Loucy (cell line): ENCODE measurements at regions not wholly inside any gene's neighbourhood (a gene's known extent, or its start where the extent isn't known, plus 50 kb on each side); places are given as distances from the start of the nearest gene placed in this dataset.

ENCODE experiments used
- H2AFZ ChIP-seq: fragments of 200-600 bp; sonication (generic); 2 replicates; pipeline ENCODE4 v1.6.0; 2016; ENCODE audit warnings: antibody characterized with exemption, mild to moderate bottlenecking, low read length, moderate library complexity
- H3F3A ChIP-seq: fragments of 200-600 bp; 2 replicates; pipeline ENCODE4 v1.6.0; 2016; ENCODE audit warnings: antibody characterized with exemption, low read depth, mild to moderate bottlenecking
- H3K27me3 ChIP-seq: fragments of 200-600 bp; sonication (generic); 2 replicates; pipeline ENCODE4 v1.6.1; 2014; ENCODE audit warnings: low read length, mild to moderate bottlenecking; ENCODE audit not compliant: insufficient read depth, poor library complexity, severe bottlenecking
- H3K36me3 ChIP-seq: fragments of 200-600 bp; sonication (generic); 2 replicates; pipeline ENCODE4 v1.6.1; 2016; ENCODE audit warnings: low read length; ENCODE audit not compliant: insufficient read depth
- H3K4me1 ChIP-seq: fragments of 200-600 bp; sonication (generic); 2 replicates; pipeline ENCODE4 v1.5.1; 2014; ENCODE audit warnings: low read length, mild to moderate bottlenecking; ENCODE audit not compliant: insufficient read depth, poor library complexity, severe bottlenecking
- H3K4me2 ChIP-seq: fragments of 200-600 bp; sonication (generic); 2 replicates; pipeline ENCODE4 v1.6.0; 2014; ENCODE audit warnings: antibody characterized with exemption, low read length, low read depth, mild to moderate bottlenecking; ENCODE audit not compliant: poor library complexity, severe bottlenecking
- H3K4me3 ChIP-seq: fragments of 200-600 bp; sonication (generic); 2 replicates; pipeline ENCODE4 v1.5.1; 2014; ENCODE audit warnings: low read length, mild to moderate bottlenecking, mixed read lengths; ENCODE audit not compliant: poor library complexity, severe bottlenecking
- H3K79me2 ChIP-seq: fragments of 200-600 bp; sonication (generic); 2 replicates; pipeline ENCODE4 v1.6.1; 2014; ENCODE audit warnings: low read length; ENCODE audit not compliant: insufficient read depth
- H3K9ac ChIP-seq: fragments of 200-600 bp; sonication (generic); 2 replicates; pipeline ENCODE4 v1.6.0; 2014; ENCODE audit warnings: mild to moderate bottlenecking, low read depth, low read length, moderate library complexity; ENCODE audit not compliant: poor library complexity, severe bottlenecking
- H3K9me2 ChIP-seq: fragments of 200-600 bp; sonication (generic); replicated peaks from 2 replicates; pipeline ENCODE4 v1.6.1; 2016; ENCODE audit warnings: low read depth, low read length, mixed read lengths
- H3K9me3 ChIP-seq: fragments of 200-600 bp; sonication (generic); 2 replicates; pipeline ENCODE4 v1.6.1; 2014; ENCODE audit warnings: mild to moderate bottlenecking, antibody characterized with exemption, low read length, low read depth; ENCODE audit not compliant: insufficient read depth
- H4K20me1 ChIP-seq: fragments of 200-600 bp; sonication (generic); 2 replicates; pipeline ENCODE4 v1.6.0; 2014; ENCODE audit warnings: antibody characterized with exemption, low read length, mild to moderate bottlenecking; ENCODE audit not compliant: insufficient read depth, poor library complexity, severe bottlenecking
- EZH2phosphoT487 ChIP-seq: fragments of 200-600 bp; IDR thresholded peaks from 2 replicates; pipeline ENCODE4 v1.6.1; 2018; ENCODE audit warnings: antibody characterized with exemption, mild to moderate bottlenecking, moderate library complexity, borderline replicate concordance
- TF ChIP-seq, protein P1 (sequence below): fragments of 200-600 bp; sonication (generic); conservative IDR thresholded peaks from 2 replicates; pipeline ENCODE4 v1.5.1; 2014; ENCODE audit warnings: mild to moderate bottlenecking, antibody characterized with exemption, low read length

DNA sequence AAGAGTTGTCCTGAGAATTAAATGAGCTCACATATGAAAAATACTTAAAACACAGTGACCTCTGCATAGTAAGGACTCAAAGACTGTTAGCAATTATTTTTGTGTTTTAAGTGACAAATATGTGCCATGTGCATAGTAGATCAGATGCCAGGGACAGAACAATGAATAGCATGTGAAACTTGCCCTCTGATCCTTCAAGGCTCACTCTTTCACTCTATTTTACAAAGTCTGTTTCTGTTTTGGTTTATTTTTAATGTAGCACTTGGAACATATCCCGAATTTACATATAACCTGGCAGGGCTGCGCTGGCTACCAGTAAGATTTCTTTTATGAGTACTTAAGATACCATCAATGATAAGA is 135.5 kb upstream of the TNFAIP3 start:
- Histone ChIP-seq H4K20me1 (no peaks in the 10 kb centered on the region), H3K36me3 (no peaks in the 10 kb centered on the region), H3K79me2 (no peaks in the 10 kb centered on the region), H3K9me3 (no peaks in the 10 kb centered on the region), H3F3A (peaks cover 6% of the 10 kb centered on the region), H3K9ac (no peak overlapping the region), H3K4me3 (no peak overlapping the region), H2AFZ (no peak overlapping the region), H3K9me2 (no peaks in the 10 kb centered on the region), H3K4me1 (peaks cover 28% of the 10 kb centered on the region), H3K27me3 (no peaks in the 10 kb centered on the region), H3K4me2 (no peak overlapping the region)
- no peak for TF ChIP-seq EZH2phosphoT487
- TF ChIP-seq, protein P1, sequence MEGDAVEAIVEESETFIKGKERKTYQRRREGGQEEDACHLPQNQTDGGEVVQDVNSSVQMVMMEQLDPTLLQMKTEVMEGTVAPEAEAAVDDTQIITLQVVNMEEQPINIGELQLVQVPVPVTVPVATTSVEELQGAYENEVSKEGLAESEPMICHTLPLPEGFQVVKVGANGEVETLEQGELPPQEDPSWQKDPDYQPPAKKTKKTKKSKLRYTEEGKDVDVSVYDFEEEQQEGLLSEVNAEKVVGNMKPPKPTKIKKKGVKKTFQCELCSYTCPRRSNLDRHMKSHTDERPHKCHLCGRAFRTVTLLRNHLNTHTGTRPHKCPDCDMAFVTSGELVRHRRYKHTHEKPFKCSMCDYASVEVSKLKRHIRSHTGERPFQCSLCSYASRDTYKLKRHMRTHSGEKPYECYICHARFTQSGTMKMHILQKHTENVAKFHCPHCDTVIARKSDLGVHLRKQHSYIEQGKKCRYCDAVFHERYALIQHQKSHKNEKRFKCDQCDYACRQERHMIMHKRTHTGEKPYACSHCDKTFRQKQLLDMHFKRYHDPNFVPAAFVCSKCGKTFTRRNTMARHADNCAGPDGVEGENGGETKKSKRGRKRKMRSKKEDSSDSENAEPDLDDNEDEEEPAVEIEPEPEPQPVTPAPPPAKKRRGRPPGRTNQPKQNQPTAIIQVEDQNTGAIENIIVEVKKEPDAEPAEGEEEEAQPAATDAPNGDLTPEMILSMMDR = no peak

DNA sequence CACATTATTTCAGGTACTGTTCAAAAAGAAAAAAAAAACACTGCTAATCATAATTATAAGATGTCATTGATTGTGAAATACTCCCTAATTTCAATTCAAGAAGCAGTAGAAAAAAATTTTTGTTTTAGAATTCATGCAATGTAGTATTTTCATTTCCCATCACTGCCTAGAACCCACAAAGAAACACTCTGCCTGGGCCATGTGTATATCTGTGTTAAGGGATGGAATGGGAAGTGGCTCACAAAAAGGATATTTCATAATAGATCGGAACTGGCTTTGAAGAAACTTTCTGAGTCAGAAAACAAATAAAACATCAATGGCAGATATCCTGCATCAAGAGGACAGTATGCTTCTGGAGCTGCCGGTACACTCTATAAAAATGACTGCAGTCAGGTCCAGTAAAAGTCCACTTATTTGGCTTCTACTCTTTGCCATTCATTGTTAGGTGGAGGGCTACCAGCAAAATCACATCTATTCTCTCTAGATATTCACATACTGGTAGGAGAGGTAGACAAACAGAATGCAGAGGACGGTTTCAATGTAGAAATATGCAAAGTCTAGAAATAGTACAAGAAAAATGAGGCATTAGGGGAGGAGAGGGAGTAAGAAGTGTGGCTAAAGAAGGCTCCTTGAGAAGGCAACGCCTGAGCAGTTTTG is 135.0 kb upstream of the TNFAIP3 start:
- Histone ChIP-seq H2AFZ (no peak overlapping the region), H3K4me2 (no peak overlapping the region), H3K9me2 (no peaks in the 10 kb centered on the region), H4K20me1 (no peaks in the 10 kb centered on the region), H3K36me3 (no peaks in the 10 kb centered on the region), H3K79me2 (no peaks in the 10 kb centered on the region), H3K9me3 (no peaks in the 10 kb centered on the region), H3K4me1 (peaks cover 33% of the 10 kb centered on the region), H3K4me3 (no peak overlapping the region), H3K9ac (no peak overlapping the region), H3K27me3 (no peaks in the 10 kb centered on the region), H3F3A (peaks cover 6% of the 10 kb centered on the region)
- TF ChIP-seq, protein P1 = no peak
- no peak for TF ChIP-seq EZH2phosphoT487

DNA sequence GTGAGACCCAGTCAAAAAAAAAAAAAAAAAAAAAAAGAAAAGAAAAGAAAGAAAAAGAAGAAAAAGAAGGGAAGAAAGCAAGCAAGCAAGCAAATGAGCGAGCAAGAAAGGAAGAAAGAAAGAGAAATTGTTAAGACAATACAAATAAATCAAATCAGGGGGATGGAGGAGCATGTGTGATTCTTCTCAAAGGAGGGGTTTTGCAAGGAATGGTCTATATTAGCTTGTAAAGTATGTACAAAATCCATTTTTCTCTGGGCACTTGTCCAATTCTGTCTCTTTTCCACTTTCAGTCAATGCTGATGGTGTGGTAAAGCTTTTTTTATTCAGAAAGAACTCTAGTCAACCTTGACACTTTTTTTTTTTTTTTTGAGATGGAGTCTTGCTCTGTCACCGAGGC is 133.7 kb upstream of the TNFAIP3 start:
- Histone ChIP-seq H3K9ac (no peak overlapping the region), H3K9me3 (no peaks in the 10 kb centered on the region), H3K27me3 (no peaks in the 10 kb centered on the region), H3K4me2 (no peak overlapping the region), H3K36me3 (no peaks in the 10 kb centered on the region), H4K20me1 (no peaks in the 10 kb centered on the region), H3K9me2 (no peaks in the 10 kb centered on the region), H3K4me1 (peaks cover 43% of the 10 kb centered on the region), H2AFZ (no peak overlapping the region), H3K4me3 (no peak overlapping the region), H3K79me2 (no peaks in the 10 kb centered on the region), H3F3A (peaks cover 6% of the 10 kb centered on the region)
- TF ChIP-seq, protein P1 = no peak
- TF ChIP-seq EZH2phosphoT487 = no peak
